Nephron progenitor cell (in vitro differentiated cells): ENCODE measurements at regions not wholly inside any gene's neighbourhood (a gene's known extent, or its start where the extent isn't known, plus 50 kb on each side); places are given as distances from the start of the nearest gene placed in this dataset.
"Not testable (repeated sequence)": the region's sequence is repeated elsewhere in the genome, so short reads cannot be mapped to it uniquely, and the experiment has no call there.

Experiments used
- DNase-seq: peaks from one replicate; pipeline ENCODE4 v3.0.0; 2021
- H3K27ac Mint-ChIP-seq: 2 replicates; pipeline ENCODE4 v1.8.0; 2021; ENCODE audit warnings: mild to moderate bottlenecking, moderate library complexity, mixed read lengths
- H3K27me3 Mint-ChIP-seq: 2 replicates; pipeline ENCODE4 v1.8.0; 2021; ENCODE audit warnings: mild to moderate bottlenecking, low read depth, mixed read lengths; ENCODE audit not compliant: poor library complexity
- H3K36me3 Mint-ChIP-seq: 2 replicates; pipeline ENCODE4 v1.8.0; 2021; ENCODE audit warnings: low read depth, mixed read lengths
- H3K4me1 Mint-ChIP-seq: 2 replicates; pipeline ENCODE4 v1.8.0; 2021; ENCODE audit warnings: mixed read lengths
- H3K4me3 Mint-ChIP-seq: 2 replicates; pipeline ENCODE4 v1.8.0; 2021; ENCODE audit warnings: mild to moderate bottlenecking, moderate library complexity, mixed read lengths
- H3K9me3 Mint-ChIP-seq: 2 replicates; pipeline ENCODE4 v1.8.0; 2021; ENCODE audit warnings: mild to moderate bottlenecking, moderate library complexity, mixed read lengths
- TF ChIP-seq, protein P1 (sequence below): fragments of 200-600 bp; sonication (generic); IDR thresholded peaks from 2 replicates; pipeline ENCODE4 v1.5.0; 2021; ENCODE audit warnings: antibody characterized with exemption

DNA sequence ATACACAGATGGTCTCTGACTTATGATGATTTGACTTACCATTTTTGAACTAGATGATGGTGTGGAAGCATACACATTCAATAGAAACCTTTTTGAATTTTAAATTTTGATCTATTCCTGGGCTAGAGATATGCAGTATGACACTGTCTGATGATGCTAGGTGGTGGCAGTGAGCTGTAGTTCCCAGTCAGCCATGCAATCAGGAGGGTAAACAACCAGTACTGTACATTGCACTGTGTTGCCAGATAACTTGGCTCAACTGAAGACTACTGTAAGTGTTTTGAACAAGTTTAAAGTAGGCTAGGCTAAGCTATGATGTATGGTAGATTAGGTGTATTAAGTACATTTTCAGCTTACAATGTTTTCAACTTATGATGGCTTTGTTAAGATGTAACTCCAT is 859.1 kb upstream of the ARRDC3 start:
- TF ChIP-seq, protein P1, sequence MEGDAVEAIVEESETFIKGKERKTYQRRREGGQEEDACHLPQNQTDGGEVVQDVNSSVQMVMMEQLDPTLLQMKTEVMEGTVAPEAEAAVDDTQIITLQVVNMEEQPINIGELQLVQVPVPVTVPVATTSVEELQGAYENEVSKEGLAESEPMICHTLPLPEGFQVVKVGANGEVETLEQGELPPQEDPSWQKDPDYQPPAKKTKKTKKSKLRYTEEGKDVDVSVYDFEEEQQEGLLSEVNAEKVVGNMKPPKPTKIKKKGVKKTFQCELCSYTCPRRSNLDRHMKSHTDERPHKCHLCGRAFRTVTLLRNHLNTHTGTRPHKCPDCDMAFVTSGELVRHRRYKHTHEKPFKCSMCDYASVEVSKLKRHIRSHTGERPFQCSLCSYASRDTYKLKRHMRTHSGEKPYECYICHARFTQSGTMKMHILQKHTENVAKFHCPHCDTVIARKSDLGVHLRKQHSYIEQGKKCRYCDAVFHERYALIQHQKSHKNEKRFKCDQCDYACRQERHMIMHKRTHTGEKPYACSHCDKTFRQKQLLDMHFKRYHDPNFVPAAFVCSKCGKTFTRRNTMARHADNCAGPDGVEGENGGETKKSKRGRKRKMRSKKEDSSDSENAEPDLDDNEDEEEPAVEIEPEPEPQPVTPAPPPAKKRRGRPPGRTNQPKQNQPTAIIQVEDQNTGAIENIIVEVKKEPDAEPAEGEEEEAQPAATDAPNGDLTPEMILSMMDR: no peak
- no peaks in the 10 kb centered on the region for H3K27me3 Mint-ChIP-seq

DNA sequence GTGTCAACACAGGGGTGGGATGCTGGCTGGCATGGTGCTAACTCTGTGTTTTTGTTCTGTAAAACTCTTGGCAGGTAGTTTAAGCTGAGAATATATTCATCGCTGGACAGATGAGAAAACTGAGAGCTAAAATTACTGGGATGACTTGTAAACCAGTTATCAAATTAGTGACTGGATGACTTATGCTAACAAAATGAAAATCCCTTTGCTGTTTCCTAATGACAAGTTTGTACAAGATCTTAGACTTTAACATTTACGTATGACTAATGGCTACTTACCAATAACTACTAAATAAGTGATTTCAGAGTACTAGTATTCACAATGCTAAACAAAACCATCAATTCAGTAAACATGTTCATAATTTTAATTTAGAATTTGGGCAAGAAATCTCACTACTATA is 854.8 kb upstream of the ARRDC3 start:
- H3K4me1 Mint-ChIP-seq: no peaks in the 10 kb centered on the region
- no peak for DNase-seq
- no peak overlapping the region for H3K27ac Mint-ChIP-seq
- TF ChIP-seq, protein P1: no peak
- H3K4me3 Mint-ChIP-seq: no peak overlapping the region
- H3K36me3 Mint-ChIP-seq: no peaks in the 10 kb centered on the region
- no peaks in the 10 kb centered on the region for H3K9me3 Mint-ChIP-seq
- H3K27me3 Mint-ChIP-seq: no peaks in the 10 kb centered on the region

More for the DNA sequence above, 859.1 kb upstream of the ARRDC3 start:
- Mint-ChIP-seq H3K36me3 (no peaks in the 10 kb centered on the region), H3K4me3 (no peak overlapping the region), H3K27ac (no peak overlapping the region), H3K4me1 (no peaks in the 10 kb centered on the region), H3K9me3 (no peaks in the 10 kb centered on the region)
- DNase-seq: no peak

DNA sequence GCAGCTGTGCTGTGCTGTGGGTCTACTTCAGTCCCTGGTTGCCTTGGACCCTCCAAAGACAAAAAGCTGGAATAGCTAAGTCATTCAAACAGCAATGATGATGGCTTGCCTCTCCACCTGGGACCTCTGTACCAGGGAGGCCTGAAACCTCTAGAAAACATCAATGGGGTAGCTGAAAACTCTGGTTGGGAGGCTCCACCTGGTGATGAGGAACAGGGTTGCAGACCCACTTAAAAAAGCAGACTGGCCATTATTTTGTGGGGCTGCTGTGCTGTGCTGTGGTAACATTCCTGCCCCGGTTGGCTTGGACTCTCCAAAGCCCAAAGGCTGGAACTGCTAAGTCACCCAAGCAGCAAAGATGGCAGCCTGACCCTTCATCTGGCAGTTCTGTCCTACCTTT is 839.3 kb upstream of the ARRDC3 start:
- no peaks in the 10 kb centered on the region for H3K4me1 Mint-ChIP-seq
- no peak overlapping the region for H3K4me3 Mint-ChIP-seq
- H3K36me3 Mint-ChIP-seq: peaks cover 13% of the 10 kb centered on the region
- H3K9me3 Mint-ChIP-seq: peaks cover 29% of the 10 kb centered on the region
- no peaks in the 10 kb centered on the region for H3K27me3 Mint-ChIP-seq
- no peak overlapping the region for H3K27ac Mint-ChIP-seq
- TF ChIP-seq, protein P1: peak; percentile 13
- DNase-seq: no peak

DNA sequence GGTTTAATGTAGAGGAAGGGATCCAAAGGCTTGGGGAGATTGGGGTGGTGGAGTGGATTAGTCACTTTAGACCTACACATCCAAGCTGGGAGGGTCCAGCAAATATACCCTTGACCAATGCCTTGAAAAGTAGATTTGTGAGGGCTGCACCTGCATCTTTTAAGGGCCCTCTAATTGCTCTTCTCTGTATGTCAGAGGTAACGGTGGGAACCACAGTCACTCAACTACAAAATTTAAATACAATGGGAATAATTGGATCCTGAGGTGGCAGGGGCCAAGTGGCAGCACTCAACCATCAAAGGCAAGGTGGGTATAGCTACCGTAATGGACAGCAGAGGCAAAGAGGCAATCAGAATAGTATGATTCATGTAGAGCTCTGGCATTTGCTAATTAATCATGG is 833.7 kb upstream of the ARRDC3 start:
- H3K27ac Mint-ChIP-seq, H3K4me1 Mint-ChIP-seq, H3K27me3 Mint-ChIP-seq, H3K4me3 Mint-ChIP-seq, DNase-seq: not testable (repeated sequence)
- Mint-ChIP-seq H3K9me3 (peaks cover 53% of the 10 kb centered on the region), H3K36me3 (peaks cover 20% of the 10 kb centered on the region)

DNA sequence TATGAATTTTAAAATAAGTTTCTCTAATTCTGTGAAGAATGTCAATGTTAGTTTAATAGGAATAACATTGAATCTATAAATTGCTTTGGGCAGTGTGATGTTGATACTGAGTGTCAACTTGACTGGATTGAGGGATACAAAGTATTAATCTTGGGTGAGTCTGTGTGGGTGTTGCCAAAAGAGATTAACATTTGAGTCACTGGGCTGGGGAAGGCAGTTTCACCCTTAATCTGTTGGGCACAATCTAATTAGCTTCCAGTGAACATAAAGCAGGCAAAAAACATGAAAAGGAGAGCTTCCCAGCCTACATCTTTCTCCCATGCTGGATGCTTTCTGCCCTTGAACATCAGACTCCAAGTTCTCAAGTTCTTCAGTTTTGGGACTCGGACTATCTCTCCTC is 832.0 kb upstream of the ARRDC3 start:
- DNase-seq: no peak
- TF ChIP-seq, protein P1: no peak
- H3K4me1 Mint-ChIP-seq: no peaks in the 10 kb centered on the region
- H3K36me3 Mint-ChIP-seq: peaks cover 20% of the 10 kb centered on the region
- no peak overlapping the region for H3K4me3 Mint-ChIP-seq
- no peak overlapping the region for H3K27ac Mint-ChIP-seq
- H3K9me3 Mint-ChIP-seq: peaks cover 62% of the 10 kb centered on the region
- H3K27me3 Mint-ChIP-seq: peaks cover 2% of the 10 kb centered on the region

DNA sequence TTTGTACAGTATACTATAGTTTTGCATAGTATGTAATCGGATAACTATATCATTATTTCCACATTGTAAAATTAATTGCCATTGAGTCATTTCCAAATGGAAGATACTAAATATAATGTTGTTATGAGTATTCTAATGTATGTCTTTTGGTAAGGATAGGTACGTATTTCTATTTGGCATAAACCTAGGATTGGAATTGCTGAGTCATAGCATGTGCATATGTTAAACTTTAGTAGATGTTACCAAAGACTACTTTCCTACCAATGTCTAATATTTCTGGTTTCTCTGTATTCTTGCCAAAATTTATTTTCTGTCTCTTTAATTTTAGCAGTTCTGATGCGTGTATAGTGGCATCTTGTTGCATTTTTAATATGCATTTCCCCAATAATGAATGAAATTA is 825.1 kb upstream of the ARRDC3 start:
- Mint-ChIP-seq H3K9me3 (peaks cover 27% of the 10 kb centered on the region), H3K27ac (no peak overlapping the region), H3K36me3 (peaks cover 6% of the 10 kb centered on the region), H3K27me3 (peaks cover 2% of the 10 kb centered on the region), H3K4me3 (no peak overlapping the region), H3K4me1 (peaks cover 11% of the 10 kb centered on the region)
- TF ChIP-seq, protein P1: no peak
- no peak for DNase-seq
